ENCODE measurements at regions not wholly inside any gene's neighbourhood (a gene's known extent, or its start where the extent isn't known, plus 50 kb on each side); places are given as distances from the start of the nearest gene placed in this dataset.

GRCh38 chr2:138444411-138444810 is 57.2 kb upstream of the SPOPL start:
- TF ChIP-seq CTCF (IDR thresholded peaks at IDR 0.05; ENCODE audit: poor library complexity) = no peak
- no peak for TF ChIP-seq EZH2 (IDR thresholded peaks at IDR 0.05; ENCODE audit: borderline replicate concordance)

Data from hepatocyte (in vitro differentiated cells).